OCI-LY1 (cell line): ENCODE measurements at regions not wholly inside any gene's neighbourhood (a gene's known extent, or its start where the extent isn't known, plus 50 kb on each side); places are given as distances from the start of the nearest gene placed in this dataset.
"Not testable (repeated sequence)": the region's sequence is repeated elsewhere in the genome, so short reads cannot be mapped to it uniquely, and the experiment has no call there.

Experiments used
- H2AFZ ChIP-seq: fragments of 200-600 bp; sonication (generic), shearing (Covaris generic); 2 replicates; pipeline ENCODE4 v1.6.0; 2014; ENCODE audit warnings: antibody characterized with exemption, mild to moderate bottlenecking, low read length
- H3F3A ChIP-seq: fragments of 200-600 bp; sonication (generic), shearing (Covaris generic); 2 replicates; pipeline ENCODE4 v1.6.0; 2014; ENCODE audit warnings: mild to moderate bottlenecking, antibody characterized with exemption, low read length, moderate library complexity; ENCODE audit not compliant: insufficient read depth
- H3K27ac ChIP-seq: fragments of 200-600 bp; sonication (generic); 2 replicates; pipeline ENCODE4 v1.5.1; 2014; ENCODE audit warnings: low read length, mixed run types, mild to moderate bottlenecking, low read depth; ENCODE audit not compliant: poor library complexity, severe bottlenecking
- H3K27me3 ChIP-seq: fragments of 200-600 bp; sonication (generic); 2 replicates; pipeline ENCODE4 v1.6.0; 2014; ENCODE audit warnings: antibody characterized with exemption, mild to moderate bottlenecking, low read length, moderate library complexity; ENCODE audit not compliant: insufficient read depth
- H3K36me3 ChIP-seq: fragments of 200-600 bp; sonication (generic); 2 replicates; pipeline ENCODE4 v1.6.1; 2014; ENCODE audit warnings: mild to moderate bottlenecking, antibody characterized with exemption, low read length, moderate library complexity, mixed read lengths; ENCODE audit not compliant: insufficient read depth
- H3K4me1 ChIP-seq: fragments of 200-600 bp; sonication (generic); 2 replicates; pipeline ENCODE4 v1.5.1; 2014; ENCODE audit warnings: mild to moderate bottlenecking, low read length, moderate library complexity; ENCODE audit not compliant: insufficient read depth, severe bottlenecking
- H3K4me2 ChIP-seq: fragments of 200-600 bp; sonication (generic), shearing (Covaris generic); 2 replicates; pipeline ENCODE4 v1.6.1; 2014; ENCODE audit warnings: low read length
- H3K4me3 ChIP-seq: fragments of 200-600 bp; sonication (generic); 2 replicates; pipeline ENCODE4 v1.5.1; 2014; ENCODE audit warnings: low read length, low read depth, mild to moderate bottlenecking, mixed read lengths; ENCODE audit not compliant: poor library complexity, severe bottlenecking
- H3K79me2 ChIP-seq: fragments of 200-600 bp; shearing (Covaris generic); 2 replicates; pipeline ENCODE4 v1.6.1; 2016; ENCODE audit warnings: mixed run types, low read length, mixed read lengths; ENCODE audit not compliant: insufficient read depth
- H3K9ac ChIP-seq: fragments of 200-600 bp; sonication (generic), shearing (Covaris generic); 2 replicates; pipeline ENCODE4 v1.6.1; 2014; ENCODE audit warnings: mild to moderate bottlenecking, low read length, mixed read lengths
- H3K9me2 ChIP-seq: fragments of 200-600 bp; sonication (generic), shearing (Covaris generic); 2 replicates; pipeline ENCODE4 v1.6.1; 2014; ENCODE audit warnings: low read depth, mild to moderate bottlenecking, low read length, mixed read lengths
- H3K9me3 ChIP-seq: fragments of 200-600 bp; shearing (Covaris generic); 2 replicates; pipeline ENCODE4 v1.6.1; 2014; ENCODE audit warnings: low read length, mixed read lengths
- H4K20me1 ChIP-seq: fragments of 200-600 bp; sonication (generic), shearing (Covaris generic); 2 replicates; pipeline ENCODE4 v1.6.0; 2016; ENCODE audit warnings: mild to moderate bottlenecking, low read length; ENCODE audit not compliant: insufficient read depth
- EZH2 ChIP-seq: fragments of 200-600 bp; sonication (generic), shearing (Covaris generic); IDR thresholded peaks from 2 replicates; pipeline ENCODE4 v1.8.0; 2017; ENCODE audit warnings: borderline replicate concordance, mixed run types, mild to moderate bottlenecking, antibody characterized with exemption, low read length, moderate library complexity, mixed read lengths
- TF ChIP-seq, protein P1 (sequence below): fragments of 200-600 bp; sonication (generic), shearing (Covaris generic); IDR thresholded peaks from 2 replicates; pipeline ENCODE4 v1.5.1; 2017; ENCODE audit warnings: mild to moderate bottlenecking, antibody characterized with exemption, low read length, moderate library complexity, mixed read lengths

GRCh38 chr9:2389404-2389803 is 232.2 kb upstream of the VLDLR start:
- Histone ChIP-seq H3K4me1 (no peaks in the 10 kb centered on the region), H3K9me3 (0 out of 2 replicates have a peak, but pooled peaks cover 3% of the 10 kb centered on the region), H3K9me2 (no peaks in the 10 kb centered on the region), H3K9ac (no peak overlapping the region), H4K20me1 (no peaks in the 10 kb centered on the region), H3K4me2 (no peak overlapping the region), H3K79me2 (no peaks in the 10 kb centered on the region), H3K27me3 (no peaks in the 10 kb centered on the region), H3K27ac (no peak overlapping the region), H3F3A (no peaks in the 10 kb centered on the region), H2AFZ (no peak overlapping the region), H3K36me3 (no peaks in the 10 kb centered on the region), H3K4me3 (no peak overlapping the region)
- TF ChIP-seq EZH2, result no peak
- TF ChIP-seq, protein P1, sequence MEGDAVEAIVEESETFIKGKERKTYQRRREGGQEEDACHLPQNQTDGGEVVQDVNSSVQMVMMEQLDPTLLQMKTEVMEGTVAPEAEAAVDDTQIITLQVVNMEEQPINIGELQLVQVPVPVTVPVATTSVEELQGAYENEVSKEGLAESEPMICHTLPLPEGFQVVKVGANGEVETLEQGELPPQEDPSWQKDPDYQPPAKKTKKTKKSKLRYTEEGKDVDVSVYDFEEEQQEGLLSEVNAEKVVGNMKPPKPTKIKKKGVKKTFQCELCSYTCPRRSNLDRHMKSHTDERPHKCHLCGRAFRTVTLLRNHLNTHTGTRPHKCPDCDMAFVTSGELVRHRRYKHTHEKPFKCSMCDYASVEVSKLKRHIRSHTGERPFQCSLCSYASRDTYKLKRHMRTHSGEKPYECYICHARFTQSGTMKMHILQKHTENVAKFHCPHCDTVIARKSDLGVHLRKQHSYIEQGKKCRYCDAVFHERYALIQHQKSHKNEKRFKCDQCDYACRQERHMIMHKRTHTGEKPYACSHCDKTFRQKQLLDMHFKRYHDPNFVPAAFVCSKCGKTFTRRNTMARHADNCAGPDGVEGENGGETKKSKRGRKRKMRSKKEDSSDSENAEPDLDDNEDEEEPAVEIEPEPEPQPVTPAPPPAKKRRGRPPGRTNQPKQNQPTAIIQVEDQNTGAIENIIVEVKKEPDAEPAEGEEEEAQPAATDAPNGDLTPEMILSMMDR, result no peak

DNA sequence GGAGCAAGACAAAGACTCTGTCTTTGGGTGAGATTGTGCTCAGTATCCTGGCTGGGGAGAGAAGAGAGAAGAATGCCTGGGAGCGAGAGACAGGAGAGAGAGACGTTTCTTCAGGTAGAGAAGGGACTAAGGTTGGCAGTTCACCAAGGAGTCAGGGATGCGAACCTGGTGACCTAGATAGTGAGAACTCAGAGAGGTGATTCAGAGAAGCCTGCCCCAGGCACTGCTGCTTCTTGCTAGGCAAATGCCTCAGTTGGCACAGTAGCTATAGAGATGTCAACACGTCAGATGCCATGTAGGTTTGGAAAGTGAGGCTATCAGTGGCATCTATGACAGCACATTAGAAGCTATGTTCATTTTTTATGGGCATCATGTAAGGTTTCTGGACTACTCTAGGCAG is 231.6 kb upstream of the VLDLR start:
- Histone ChIP-seq H3K27me3 (no peaks in the 10 kb centered on the region), H3K27ac (no peak overlapping the region), H4K20me1 (no peaks in the 10 kb centered on the region), H3K9ac (no peak overlapping the region), H3F3A (no peaks in the 10 kb centered on the region), H3K9me3 (0 out of 2 replicates have a peak, but pooled peaks cover 3% of the 10 kb centered on the region), H3K4me1 (no peaks in the 10 kb centered on the region), H3K4me2 (no peak overlapping the region), H3K9me2 (no peaks in the 10 kb centered on the region), H3K4me3 (no peak overlapping the region), H3K36me3 (no peaks in the 10 kb centered on the region), H2AFZ (no peak overlapping the region), H3K79me2 (no peaks in the 10 kb centered on the region)
- no peak for TF ChIP-seq EZH2
- TF ChIP-seq, protein P1, result no peak

DNA sequence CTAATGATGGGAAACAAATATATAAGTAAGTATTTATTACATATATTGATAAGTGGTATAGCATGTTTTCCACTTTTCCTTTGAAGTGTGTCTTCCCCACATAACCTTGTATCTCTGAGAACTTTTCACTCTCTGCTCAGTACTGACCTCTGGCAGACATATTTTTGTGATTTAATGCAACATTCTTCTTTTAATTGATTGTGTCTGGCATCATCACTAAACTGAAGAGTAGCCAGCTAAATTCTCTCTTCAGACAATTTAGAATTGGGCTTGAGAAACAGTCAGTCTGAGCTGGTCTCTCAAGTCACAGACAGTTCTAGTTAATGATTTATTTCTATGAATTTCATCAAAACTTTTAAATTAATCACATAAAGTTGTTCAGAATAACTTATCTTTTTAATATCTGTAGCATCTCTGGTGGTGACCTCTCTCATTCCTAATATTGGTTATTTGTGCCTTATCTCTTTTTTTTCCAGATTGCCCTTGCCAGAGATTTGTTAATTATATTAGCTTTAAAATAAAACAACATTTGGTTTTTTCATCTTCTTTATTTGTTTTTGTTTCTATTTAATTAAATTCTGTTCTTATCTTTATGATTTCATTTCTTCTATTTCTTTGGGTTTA is 230.0 kb upstream of the VLDLR start:
- H4K20me1 ChIP-seq, H3K9me2 ChIP-seq, H3K36me3 ChIP-seq, H3K79me2 ChIP-seq, H3K27me3 ChIP-seq, H3K9me3 ChIP-seq, H3K4me1 ChIP-seq, H2AFZ ChIP-seq, H3F3A ChIP-seq, H3K27ac ChIP-seq, H3K4me2 ChIP-seq, H3K4me3 ChIP-seq, H3K9ac ChIP-seq: not testable (repeated sequence)

DNA sequence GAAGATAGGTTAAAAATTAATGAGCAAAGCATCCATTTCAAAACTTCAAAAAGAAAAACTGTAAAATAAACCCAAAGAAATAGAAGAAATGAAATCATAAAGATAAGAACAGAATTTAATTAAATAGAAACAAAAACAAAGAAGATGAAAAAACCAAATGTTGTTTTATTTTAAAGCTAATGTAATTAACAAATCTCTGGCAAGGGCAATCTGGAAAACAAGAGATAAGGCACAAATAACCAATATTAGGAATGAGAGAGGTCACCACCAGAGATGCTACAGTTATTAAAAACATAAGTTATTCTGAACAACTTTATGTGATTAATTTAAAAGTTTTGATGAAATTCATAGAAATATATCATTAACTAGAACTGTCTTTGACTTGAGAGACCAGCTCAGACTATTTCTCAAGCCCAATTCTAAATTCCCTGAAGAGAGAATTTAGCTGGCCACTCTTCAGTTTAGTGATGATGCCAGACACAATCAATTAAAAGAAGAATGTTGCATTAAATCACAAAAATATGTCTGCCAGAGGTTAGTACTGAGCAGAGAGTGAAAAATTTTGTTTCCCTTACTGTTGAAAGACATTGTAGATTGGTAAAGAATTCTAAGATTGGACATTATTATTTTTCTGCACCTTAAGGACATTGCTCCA is 227.4 kb upstream of the VLDLR start:
- H3K4me1 ChIP-seq, H3K4me3 ChIP-seq, H3K27ac ChIP-seq, H3K9me3 ChIP-seq, H3K27me3 ChIP-seq, H4K20me1 ChIP-seq, H2AFZ ChIP-seq, H3K79me2 ChIP-seq, H3K4me2 ChIP-seq, H3K9ac ChIP-seq, H3F3A ChIP-seq, H3K36me3 ChIP-seq, H3K9me2 ChIP-seq: not testable (repeated sequence)
